HFF-Myc (cell line): ENCODE measurements at regions not wholly inside any gene's neighbourhood (a gene's known extent, or its start where the extent isn't known, plus 50 kb on each side); places are given as distances from the start of the nearest gene placed in this dataset.

ENCODE experiments used
- DNase-seq: peaks from one replicate; pipeline ENCODE4 v3.0.0-alpha.2; 2011; ENCODE audit warnings: low read depth; ENCODE audit errors: extremely low read depth
- H3K4me3 ChIP-seq: replicated peaks from 2 replicates; pipeline ENCODE4 v1.5.1; 2011; ENCODE audit warnings: low read depth, mild to moderate bottlenecking, control low read depth, low read length
- CTCF ChIP-seq: IDR thresholded peaks from 2 replicates; pipeline ENCODE4 v1.5.1; 2012; ENCODE audit warnings: mild to moderate bottlenecking, low read depth, low read length, control low read depth; ENCODE audit errors: missing control alignments

GRCh38 chr1:72620453-72620852, 338.1 kb upstream of the NEGR1 start:
- DNase-seq: no peak
- no peak for TF ChIP-seq CTCF
- H3K4me3 ChIP-seq: no peak overlapping the region

- TF ChIP-seq CTCF: no peak
- DNase-seq: no peak
Measured at GRCh38 chr1:72606216-72606810, 324.0 kb upstream of the NEGR1 start.

GRCh38 chr1:72601035-72601674, 318.8 kb upstream of the NEGR1 start:
- no peak for TF ChIP-seq CTCF
- DNase-seq: no peak

More at GRCh38 chr1:72606216-72606810, 324.0 kb upstream of the NEGR1 start:
- H3K4me3 ChIP-seq: no peak overlapping the region

GRCh38 chr1:72586023-72586685, 303.8 kb upstream of the NEGR1 start:
- no peak for TF ChIP-seq CTCF
- DNase-seq: no peak

More at GRCh38 chr1:72601035-72601674, 318.8 kb upstream of the NEGR1 start:
- no peak overlapping the region for H3K4me3 ChIP-seq

GRCh38 chr1:72579629-72580028, 297.3 kb upstream of the NEGR1 start:
- no peak for TF ChIP-seq CTCF
- no peak overlapping the region for H3K4me3 ChIP-seq
- no peak for DNase-seq

More at GRCh38 chr1:72586023-72586685, 303.8 kb upstream of the NEGR1 start:
- H3K4me3 ChIP-seq: no peak overlapping the region

- no peak overlapping the region for H3K4me3 ChIP-seq
- no peak for TF ChIP-seq CTCF
- no peak for DNase-seq
Measured at GRCh38 chr1:72570815-72571214, 288.5 kb upstream of the NEGR1 start.
